H9 (cell line): ENCODE measurements at regions not wholly inside any gene's neighbourhood (a gene's known extent, or its start where the extent isn't known, plus 50 kb on each side); places are given as distances from the start of the nearest gene placed in this dataset.

Source experiments
- DNase-seq: peaks from one replicate; pipeline ENCODE4 v3.0.0-alpha.2; 2017
- H2AFZ ChIP-seq: one replicate; pipeline ENCODE4 v1.6.1; 2013; ENCODE audit warnings: mild to moderate bottlenecking, low read length, control low read depth, moderate library complexity
- H2AK5ac ChIP-seq: 2 replicates; pipeline ENCODE4 v1.6.1; 2013; ENCODE audit warnings: low read length, control low read depth, mixed read lengths; ENCODE audit not compliant: insufficient read length
- H2BK120ac ChIP-seq: one replicate; pipeline ENCODE4 v1.6.1; 2013; ENCODE audit warnings: low read depth, mild to moderate bottlenecking, low read length, control low read depth, inconsistent platforms; ENCODE audit not compliant: poor library complexity, severe bottlenecking
- H2BK12ac ChIP-seq: 2 replicates; pipeline ENCODE4 v1.6.1; 2013; ENCODE audit warnings: low read length, control low read depth, mixed read lengths, low read depth; ENCODE audit not compliant: insufficient read length
- H2BK15ac ChIP-seq: 2 replicates; pipeline ENCODE4 v1.6.1; 2013; ENCODE audit warnings: low read depth, low read length, control low read depth
- H2BK20ac ChIP-seq: one replicate; pipeline ENCODE4 v1.6.1; 2013; ENCODE audit warnings: low read depth, mild to moderate bottlenecking, low read length, control low read depth, inconsistent platforms; ENCODE audit not compliant: poor library complexity, severe bottlenecking
- H2BK5ac ChIP-seq: 2 replicates; pipeline ENCODE4 v1.6.1; 2013; ENCODE audit warnings: low read length, control low read depth, mixed read lengths; ENCODE audit not compliant: insufficient read length
- H3K14ac ChIP-seq: 2 replicates; pipeline ENCODE4 v1.6.1; 2013; ENCODE audit warnings: low read length, control low read depth; ENCODE audit not compliant: insufficient read depth
- H3K18ac ChIP-seq: 2 replicates; pipeline ENCODE4 v1.6.1; 2013; ENCODE audit warnings: low read depth, mild to moderate bottlenecking, mixed read lengths, low read length, control low read depth; ENCODE audit not compliant: insufficient read length
- H3K23ac ChIP-seq: 2 replicates; pipeline ENCODE4 v1.6.1; 2013; ENCODE audit warnings: low read length, control low read depth, mixed read lengths, low read depth; ENCODE audit not compliant: insufficient read length
- H3K23me2 ChIP-seq: 2 replicates; pipeline ENCODE4 v1.6.1; 2013; ENCODE audit warnings: low read depth, mild to moderate bottlenecking, mixed read lengths, low read length, control low read depth; ENCODE audit not compliant: insufficient read length, poor library complexity, severe bottlenecking
- H3K27ac ChIP-seq: 2 replicates; pipeline ENCODE4 v1.5.1; 2013; ENCODE audit warnings: low read length, control low read depth, mixed read lengths, low read depth; ENCODE audit not compliant: insufficient read length
- H3K27me3 ChIP-seq: 2 replicates; pipeline ENCODE4 v1.6.1; 2013; ENCODE audit warnings: low read length, control low read depth, inconsistent platforms; ENCODE audit not compliant: insufficient read depth
- H3K4ac ChIP-seq: 2 replicates; pipeline ENCODE4 v1.6.1; 2013; ENCODE audit warnings: low read depth, mild to moderate bottlenecking, control low read depth, inconsistent platforms, low read length, moderate library complexity
- H3K4me1 ChIP-seq: 2 replicates; pipeline ENCODE4 v1.6.1; 2013; ENCODE audit warnings: low read length, control low read depth, inconsistent platforms; ENCODE audit not compliant: insufficient read depth
- H3K4me2 ChIP-seq: 2 replicates; pipeline ENCODE4 v1.6.1; 2013; ENCODE audit warnings: low read length, control low read depth, mixed read lengths; ENCODE audit not compliant: insufficient read length, insufficient read depth
- H3K56ac ChIP-seq: 2 replicates; pipeline ENCODE4 v1.6.1; 2013; ENCODE audit warnings: low read depth, mild to moderate bottlenecking, mixed read lengths, low read length, control low read depth; ENCODE audit not compliant: insufficient read length
- H3K79me1 ChIP-seq: 2 replicates; pipeline ENCODE4 v1.6.1; 2013; ENCODE audit warnings: low read depth, mild to moderate bottlenecking, moderate library complexity, low read length, control low read depth, inconsistent platforms; ENCODE audit not compliant: insufficient read depth, poor library complexity, severe bottlenecking
- H3K79me2 ChIP-seq: 2 replicates; pipeline ENCODE4 v1.6.1; 2013; ENCODE audit warnings: low read length, control low read depth, inconsistent platforms; ENCODE audit not compliant: insufficient read depth
- H3K9ac ChIP-seq: 2 replicates; pipeline ENCODE4 v1.6.1; 2013; ENCODE audit warnings: low read length, control low read depth, mixed read lengths; ENCODE audit not compliant: insufficient read length; ENCODE audit errors: extremely low read depth
- H3K9me3 ChIP-seq: one replicate; pipeline ENCODE4 v1.6.1; 2013; ENCODE audit warnings: low read depth, low read length, inconsistent platforms; ENCODE audit not compliant: control insufficient read depth
- H3T11ph ChIP-seq: one replicate; pipeline ENCODE4 v1.6.1; 2013; ENCODE audit warnings: mild to moderate bottlenecking, low read length, control low read depth, inconsistent platforms
- H4K20me1 ChIP-seq: one replicate; pipeline ENCODE4 v1.6.1; 2013; ENCODE audit not compliant: control insufficient read depth, insufficient read length, insufficient read depth
- H4K5ac ChIP-seq: 2 replicates; pipeline ENCODE4 v1.6.1; 2013; ENCODE audit warnings: low read depth, mild to moderate bottlenecking, mixed read lengths, low read length, control low read depth; ENCODE audit not compliant: insufficient read length
- H4K8ac ChIP-seq: replicated peaks from 2 replicates; pipeline ENCODE4 v1.6.1; 2013; ENCODE audit warnings: low read length, control low read depth, mixed read lengths, low read depth; ENCODE audit not compliant: insufficient read length
- H4K91ac ChIP-seq: 2 replicates; pipeline ENCODE4 v1.6.1; 2013; ENCODE audit warnings: low read depth, mild to moderate bottlenecking, moderate library complexity, mixed read lengths, low read length, control low read depth; ENCODE audit not compliant: insufficient read length
- H3K27ac Mint-ChIP-seq, 3 experiments: 2 replicates in 2 of 3; 3 replicates in 1 of 3; pipeline ENCODE4 v1.8.0; 2020 to 2021; ENCODE audit warnings: mixed read lengths in 3 of 3, mild to moderate bottlenecking in 1 of 3, moderate library complexity in 1 of 3
- H3K27me3 Mint-ChIP-seq: 2 replicates; pipeline ENCODE4 v1.8.0; 2021; ENCODE audit warnings: low read depth, mild to moderate bottlenecking, moderate library complexity, mixed read lengths
- H3K36me3 Mint-ChIP-seq, 3 experiments: 2 replicates in 2 of 3; 3 replicates in 1 of 3; pipeline ENCODE4 v1.8.0; 2020 to 2021; ENCODE audit warnings: low read depth in 3 of 3, mixed read lengths in 3 of 3; ENCODE audit not compliant: insufficient read depth in 1 of 3
- H3K4me1 Mint-ChIP-seq, 2 experiments: 2 replicates each; pipeline ENCODE4 v1.8.0; 2020; ENCODE audit warnings: mixed read lengths in 2 of 2
- H3K4me3 Mint-ChIP-seq, 2 experiments: 2 replicates in 1 of 2; 3 replicates in 1 of 2; pipeline ENCODE4 v1.8.0; 2020 to 2021; ENCODE audit warnings: mild to moderate bottlenecking in 2 of 2, mixed read lengths in 2 of 2, moderate library complexity in 1 of 2
- H3K9me3 Mint-ChIP-seq, 2 experiments: 2 replicates in 1 of 2; 3 replicates in 1 of 2; pipeline ENCODE4 v1.8.0; 2020; ENCODE audit warnings: mild to moderate bottlenecking in 2 of 2, mixed read lengths in 2 of 2, moderate library complexity in 1 of 2
- CTCF ChIP-seq: fragments of 200-600 bp; sonication (generic); conservative IDR thresholded peaks from 3 replicates; pipeline ENCODE4 v1.8.0; 2021; ENCODE audit warnings: antibody characterized with exemption, mild to moderate bottlenecking
- WGBS: extraction: QIAGEN DNeasy Blood & Tissue Kit; methylation state at CpG from one replicate; pipeline ENCODE4 v1.1.7; 2013; ENCODE audit warnings: missing lambda C conversion rate, low lambda C conversion rate, mixed read lengths; ENCODE audit not compliant: insufficient read length; ENCODE audit errors: extremely low coverage; 5-methylcytosine and 5-hydroxymethylcytosine counted together

GRCh38 chr4:28600958-28601357 is 1740.3 kb downstream of the STIM2 start:
- Histone ChIP-seq H3K23me2 (no peaks in the 10 kb centered on the region), H2BK15ac (no peak overlapping the region), H3K4me2 (no peak overlapping the region), H4K91ac (no peak overlapping the region), H3K27ac (no peak overlapping the region), H3K9ac (no peak overlapping the region), H3K9me3 (no peaks in the 10 kb centered on the region), H3K56ac (no peak overlapping the region), H3K4ac (no peak overlapping the region), H2BK120ac (no peak overlapping the region), H2AK5ac (no peak overlapping the region), H2BK12ac (no peak overlapping the region), H2BK20ac (no peak overlapping the region), H3T11ph (no peak overlapping the region), H3K14ac (no peak overlapping the region), H3K79me1 (no peaks in the 10 kb centered on the region), H3K18ac (no peak overlapping the region), H4K5ac (no peak overlapping the region), H2BK5ac (no peak overlapping the region), H3K23ac (no peak overlapping the region), H4K8ac (no peak overlapping the region), H2AFZ (no peak overlapping the region), H4K20me1 (no peaks in the 10 kb centered on the region), H3K79me2 (no peaks in the 10 kb centered on the region), H3K4me1 (no peaks in the 10 kb centered on the region), H3K27me3 (no peaks in the 10 kb centered on the region)
- Mint-ChIP-seq H3K27ac (no peak overlapping the region; a peak in 1 of 7 replicates), H3K4me1 (peaks cover 0 to 6% of the 10 kb centered on the region in 2 experiments; a peak in 2 of 4 replicates), H3K36me3 (peaks cover 1 to 12% (median 4%) of the 10 kb centered on the region in 3 experiments; a peak in 4 of 7 replicates), H3K4me3 (no peak overlapping the region), H3K27me3 (no peaks in the 10 kb centered on the region), H3K9me3 (peaks cover 11 to 12% of the 10 kb centered on the region in 2 experiments; a peak in 4 of 5 replicates)
- no peak for TF ChIP-seq CTCF
- no peak for DNase-seq
- WGBS: no CpG with 5 or more reads among the region's 2 CpGs
